HL-60 (cell line): ENCODE measurements at regions not wholly inside any gene's neighbourhood (a gene's known extent, or its start where the extent isn't known, plus 50 kb on each side); places are given as distances from the start of the nearest gene placed in this dataset.

Experiments
- DNase-seq, 2 experiments: peaks; one replicate each; pipeline ENCODE4 v3.0.0-alpha.2; 2010 to 2020; ENCODE audit warnings: low read depth in 1 of 2, low spot score in 1 of 2
- H3K27ac ChIP-seq: fragments of 250-450 bp; sonication (Bioruptor Pico); replicated peaks from 2 replicates; pipeline ENCODE4 v1.5.1; 2020; ENCODE audit warnings: mild to moderate bottlenecking, moderate library complexity
- H3K27me3 ChIP-seq: fragments of 250-450 bp; sonication (Bioruptor Pico); 2 replicates; pipeline ENCODE4 v1.5.1; 2021; ENCODE audit warnings: mild to moderate bottlenecking, moderate library complexity; ENCODE audit not compliant: insufficient read depth, poor library complexity, severe bottlenecking
- H3K4me3 ChIP-seq: replicated peaks from 2 replicates; pipeline ENCODE4 v1.5.1; 2011; ENCODE audit warnings: mild to moderate bottlenecking, control low read depth, low read length; ENCODE audit not compliant: insufficient read depth
- GABPA ChIP-seq: IDR thresholded peaks from 2 replicates; pipeline ENCODE4 v1.6.1; 2012; ENCODE audit warnings: low read depth
- POLR2AphosphoS5 ChIP-seq: IDR thresholded peaks from 2 replicates; pipeline ENCODE4 v1.6.1; 2012; ENCODE audit warnings: low read depth
- SPI1 ChIP-seq: IDR thresholded peaks from 2 replicates; pipeline ENCODE4 v1.6.1; 2012; ENCODE audit warnings: low read depth, mild to moderate bottlenecking, borderline replicate concordance
- TF ChIP-seq, protein P1 (sequence below): IDR thresholded peaks from 2 replicates; pipeline ENCODE4 v1.6.1; 2012; ENCODE audit warnings: low read depth; ENCODE audit not compliant: insufficient replicate concordance
- TF ChIP-seq, protein P2 (sequence below): IDR thresholded peaks from one replicate; pipeline ENCODE4 v1.5.1; 2011; ENCODE audit warnings: low read length, control low read depth, inconsistent platforms; ENCODE audit not compliant: insufficient read depth

GRCh38 chr13:103531278-103531677, 465.1 kb upstream of the SLC10A2 start:
- TF ChIP-seq, protein P1, sequence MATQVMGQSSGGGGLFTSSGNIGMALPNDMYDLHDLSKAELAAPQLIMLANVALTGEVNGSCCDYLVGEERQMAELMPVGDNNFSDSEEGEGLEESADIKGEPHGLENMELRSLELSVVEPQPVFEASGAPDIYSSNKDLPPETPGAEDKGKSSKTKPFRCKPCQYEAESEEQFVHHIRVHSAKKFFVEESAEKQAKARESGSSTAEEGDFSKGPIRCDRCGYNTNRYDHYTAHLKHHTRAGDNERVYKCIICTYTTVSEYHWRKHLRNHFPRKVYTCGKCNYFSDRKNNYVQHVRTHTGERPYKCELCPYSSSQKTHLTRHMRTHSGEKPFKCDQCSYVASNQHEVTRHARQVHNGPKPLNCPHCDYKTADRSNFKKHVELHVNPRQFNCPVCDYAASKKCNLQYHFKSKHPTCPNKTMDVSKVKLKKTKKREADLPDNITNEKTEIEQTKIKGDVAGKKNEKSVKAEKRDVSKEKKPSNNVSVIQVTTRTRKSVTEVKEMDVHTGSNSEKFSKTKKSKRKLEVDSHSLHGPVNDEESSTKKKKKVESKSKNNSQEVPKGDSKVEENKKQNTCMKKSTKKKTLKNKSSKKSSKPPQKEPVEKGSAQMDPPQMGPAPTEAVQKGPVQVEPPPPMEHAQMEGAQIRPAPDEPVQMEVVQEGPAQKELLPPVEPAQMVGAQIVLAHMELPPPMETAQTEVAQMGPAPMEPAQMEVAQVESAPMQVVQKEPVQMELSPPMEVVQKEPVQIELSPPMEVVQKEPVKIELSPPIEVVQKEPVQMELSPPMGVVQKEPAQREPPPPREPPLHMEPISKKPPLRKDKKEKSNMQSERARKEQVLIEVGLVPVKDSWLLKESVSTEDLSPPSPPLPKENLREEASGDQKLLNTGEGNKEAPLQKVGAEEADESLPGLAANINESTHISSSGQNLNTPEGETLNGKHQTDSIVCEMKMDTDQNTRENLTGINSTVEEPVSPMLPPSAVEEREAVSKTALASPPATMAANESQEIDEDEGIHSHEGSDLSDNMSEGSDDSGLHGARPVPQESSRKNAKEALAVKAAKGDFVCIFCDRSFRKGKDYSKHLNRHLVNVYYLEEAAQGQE: no peak
- TF ChIP-seq GABPA (no peak), POLR2AphosphoS5 (no peak), SPI1 (no peak)
- TF ChIP-seq, protein P2, sequence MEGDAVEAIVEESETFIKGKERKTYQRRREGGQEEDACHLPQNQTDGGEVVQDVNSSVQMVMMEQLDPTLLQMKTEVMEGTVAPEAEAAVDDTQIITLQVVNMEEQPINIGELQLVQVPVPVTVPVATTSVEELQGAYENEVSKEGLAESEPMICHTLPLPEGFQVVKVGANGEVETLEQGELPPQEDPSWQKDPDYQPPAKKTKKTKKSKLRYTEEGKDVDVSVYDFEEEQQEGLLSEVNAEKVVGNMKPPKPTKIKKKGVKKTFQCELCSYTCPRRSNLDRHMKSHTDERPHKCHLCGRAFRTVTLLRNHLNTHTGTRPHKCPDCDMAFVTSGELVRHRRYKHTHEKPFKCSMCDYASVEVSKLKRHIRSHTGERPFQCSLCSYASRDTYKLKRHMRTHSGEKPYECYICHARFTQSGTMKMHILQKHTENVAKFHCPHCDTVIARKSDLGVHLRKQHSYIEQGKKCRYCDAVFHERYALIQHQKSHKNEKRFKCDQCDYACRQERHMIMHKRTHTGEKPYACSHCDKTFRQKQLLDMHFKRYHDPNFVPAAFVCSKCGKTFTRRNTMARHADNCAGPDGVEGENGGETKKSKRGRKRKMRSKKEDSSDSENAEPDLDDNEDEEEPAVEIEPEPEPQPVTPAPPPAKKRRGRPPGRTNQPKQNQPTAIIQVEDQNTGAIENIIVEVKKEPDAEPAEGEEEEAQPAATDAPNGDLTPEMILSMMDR: no peak
- DNase-seq: no peak
- no peak overlapping the region for H3K4me3 ChIP-seq
- no peaks in the 10 kb centered on the region for H3K27me3 ChIP-seq
- H3K27ac ChIP-seq: no peak overlapping the region

DNA sequence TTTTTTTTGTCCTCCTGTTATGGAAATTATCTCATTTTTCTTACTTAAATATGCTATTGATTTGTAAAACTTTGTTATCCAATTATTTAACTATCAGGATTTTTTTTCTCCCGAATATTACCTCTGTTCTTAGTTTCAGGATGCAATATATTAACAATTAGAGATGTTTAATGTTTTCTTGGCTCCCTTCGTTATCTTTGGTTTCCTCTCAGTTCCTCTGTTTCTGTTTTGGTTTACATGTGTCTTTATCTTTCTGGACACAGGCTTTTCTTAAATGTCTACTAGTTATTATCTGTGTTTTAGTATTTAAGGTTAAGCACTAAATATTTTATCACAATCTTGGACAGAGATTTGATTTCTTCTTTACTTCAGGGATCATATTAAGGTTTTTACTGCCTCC, 462.2 kb upstream of the SLC10A2 start:
- no peak overlapping the region for H3K4me3 ChIP-seq

DNA sequence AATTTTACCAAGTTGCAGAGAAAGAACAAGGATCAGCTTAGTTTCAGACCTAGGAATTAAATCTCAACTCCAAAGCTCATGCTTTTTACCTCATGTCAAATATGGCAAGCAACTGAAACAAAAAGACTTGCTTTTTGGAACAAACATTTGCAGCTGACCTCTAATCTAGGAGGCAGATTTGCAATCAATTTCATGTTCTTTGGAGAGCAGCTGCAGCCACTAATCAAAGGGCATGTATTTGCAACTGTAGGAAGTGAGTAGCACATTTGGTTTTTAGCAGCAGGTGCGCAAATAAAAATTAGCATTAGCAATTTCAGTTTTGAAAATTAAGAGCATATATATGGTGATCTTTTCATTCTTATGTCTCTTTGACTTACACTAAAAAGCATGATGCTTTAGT, 459.3 kb upstream of the SLC10A2 start:
- TF ChIP-seq, protein P2: no peak
- TF ChIP-seq POLR2AphosphoS5 (no peak), GABPA (no peak), SPI1 (no peak)
- TF ChIP-seq, protein P1: no peak
- Histone ChIP-seq H3K4me3 (no peak overlapping the region), H3K27me3 (no peaks in the 10 kb centered on the region), H3K27ac (no peak overlapping the region)
- DNase-seq: no peak

More for the DNA sequence above, 462.2 kb upstream of the SLC10A2 start:
- H3K27me3 ChIP-seq: no peaks in the 10 kb centered on the region
- DNase-seq: no peak
- TF ChIP-seq POLR2AphosphoS5: no peak
- TF ChIP-seq GABPA: no peak
- TF ChIP-seq, protein P1: no peak
- TF ChIP-seq, protein P2: no peak
- no peak for TF ChIP-seq SPI1
- no peak overlapping the region for H3K27ac ChIP-seq
